ENCODE measurements at regions not wholly inside any gene's neighbourhood (a gene's known extent, or its start where the extent isn't known, plus 50 kb on each side); places are given as distances from the start of the nearest gene placed in this dataset.

GRCh38 chr1:55713516-55713915 lies 498.4 kb upstream of the USP24 start:
- TF ChIP-seq CTCF (IDR thresholded peaks at IDR 0.05; ENCODE audit: low read length) (no peak), EZH2 (IDR thresholded peaks at IDR 0.05; ENCODE audit: borderline replicate concordance, low read length) (no peak)
